Bronchial epithelial cell (primary cell): ENCODE measurements at regions not wholly inside any gene's neighbourhood (a gene's known extent, or its start where the extent isn't known, plus 50 kb on each side); places are given as distances from the start of the nearest gene placed in this dataset.

Experiments used
- DNase-seq: peaks from one replicate; pipeline ENCODE4 v3.0.0-alpha.2; 2010; ENCODE audit warnings: low read depth
- FAIRE-seq: peaks from 2 replicates; lab custom pipeline; 2011; peaks lifted over from hg19 to GRCh38; lab: Jason Lieb, UNC
- H3K27me3 ChIP-seq: 2 replicates; pipeline ENCODE4 v1.5.1; 2011; ENCODE audit warnings: low read length; ENCODE audit not compliant: control insufficient read depth, insufficient read depth
- H3K36me3 ChIP-seq: 2 replicates; pipeline ENCODE4 v1.5.1; 2011; ENCODE audit warnings: low read length; ENCODE audit not compliant: control insufficient read depth, insufficient read depth
- H3K4me3 ChIP-seq: 2 replicates; pipeline ENCODE4 v1.5.1; 2011; ENCODE audit warnings: mild to moderate bottlenecking, low read depth, low read length, control low read depth
- TF ChIP-seq, protein P1 (sequence below): IDR thresholded peaks from 2 replicates; pipeline ENCODE4 v1.5.1; 2011; ENCODE audit warnings: mild to moderate bottlenecking, moderate library complexity, low read length, control low read depth, inconsistent platforms; ENCODE audit not compliant: insufficient read depth, severe bottlenecking

DNA sequence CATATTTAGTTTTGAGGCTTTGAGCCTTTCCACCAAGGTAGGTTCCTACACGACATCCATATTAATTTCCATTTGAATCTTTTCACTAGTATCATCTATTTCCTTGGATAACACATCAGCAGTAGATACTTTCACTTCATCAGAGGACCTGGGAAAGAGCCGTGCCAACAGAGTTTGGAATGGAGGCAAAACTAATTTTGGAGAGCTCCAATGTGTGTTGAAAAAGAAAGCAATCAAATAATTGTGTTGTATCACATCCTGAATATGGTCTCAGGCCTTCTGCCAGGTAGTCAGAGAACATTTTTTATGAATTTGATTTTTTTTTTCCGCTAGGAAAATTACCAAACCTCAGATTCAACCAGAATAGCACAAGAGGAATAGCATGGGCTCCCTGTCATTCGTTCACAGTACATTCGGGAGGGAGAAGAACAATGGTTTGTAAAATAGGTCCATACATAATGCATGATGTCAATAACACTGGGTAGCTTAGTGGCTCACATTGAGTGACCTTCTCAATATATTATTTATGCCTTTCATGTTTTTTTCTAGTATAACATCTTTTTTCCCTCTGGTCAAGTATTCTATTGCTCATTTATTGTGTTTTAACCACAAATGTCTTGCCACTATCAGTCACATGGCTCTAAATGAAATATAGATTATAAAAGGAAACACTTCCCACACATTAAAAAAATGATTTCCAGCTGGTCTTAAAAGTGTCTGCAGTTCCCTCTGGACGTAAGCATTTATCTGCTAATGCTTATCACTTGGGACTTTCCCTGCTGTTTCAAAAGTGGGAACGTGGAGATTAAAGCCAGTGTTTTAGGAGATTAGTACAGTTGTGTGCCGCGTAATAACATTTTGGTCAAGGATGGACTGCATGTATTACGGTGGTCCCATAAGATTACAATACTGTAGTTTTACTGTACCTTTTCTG, 68.6 kb upstream of the RAPH1 start:
- DNase-seq (no peak), FAIRE-seq (no peak)
- Histone ChIP-seq H3K36me3 (no peaks in the 10 kb centered on the region), H3K27me3 (no peaks in the 10 kb centered on the region), H3K4me3 (no peak overlapping the region)
- TF ChIP-seq, protein P1, sequence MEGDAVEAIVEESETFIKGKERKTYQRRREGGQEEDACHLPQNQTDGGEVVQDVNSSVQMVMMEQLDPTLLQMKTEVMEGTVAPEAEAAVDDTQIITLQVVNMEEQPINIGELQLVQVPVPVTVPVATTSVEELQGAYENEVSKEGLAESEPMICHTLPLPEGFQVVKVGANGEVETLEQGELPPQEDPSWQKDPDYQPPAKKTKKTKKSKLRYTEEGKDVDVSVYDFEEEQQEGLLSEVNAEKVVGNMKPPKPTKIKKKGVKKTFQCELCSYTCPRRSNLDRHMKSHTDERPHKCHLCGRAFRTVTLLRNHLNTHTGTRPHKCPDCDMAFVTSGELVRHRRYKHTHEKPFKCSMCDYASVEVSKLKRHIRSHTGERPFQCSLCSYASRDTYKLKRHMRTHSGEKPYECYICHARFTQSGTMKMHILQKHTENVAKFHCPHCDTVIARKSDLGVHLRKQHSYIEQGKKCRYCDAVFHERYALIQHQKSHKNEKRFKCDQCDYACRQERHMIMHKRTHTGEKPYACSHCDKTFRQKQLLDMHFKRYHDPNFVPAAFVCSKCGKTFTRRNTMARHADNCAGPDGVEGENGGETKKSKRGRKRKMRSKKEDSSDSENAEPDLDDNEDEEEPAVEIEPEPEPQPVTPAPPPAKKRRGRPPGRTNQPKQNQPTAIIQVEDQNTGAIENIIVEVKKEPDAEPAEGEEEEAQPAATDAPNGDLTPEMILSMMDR, result no peak

DNA sequence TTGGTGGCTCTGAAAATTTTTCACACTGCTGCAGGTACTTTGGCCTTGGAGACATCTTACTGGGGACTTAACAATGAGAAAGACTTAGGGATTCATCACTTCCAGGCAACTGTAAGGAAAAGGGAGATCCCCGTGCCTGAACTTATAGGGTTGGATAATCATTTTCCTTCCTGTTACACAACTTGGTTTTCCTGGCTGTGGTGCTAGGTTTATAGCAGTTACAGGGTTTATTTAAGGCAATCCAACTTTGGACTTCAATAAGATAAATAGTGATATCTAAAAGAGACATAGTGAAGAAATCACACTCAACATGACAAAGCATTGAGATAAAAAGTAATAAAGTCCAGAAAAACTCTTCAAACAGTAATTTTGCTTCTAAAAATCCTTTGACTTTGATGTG, 70.2 kb upstream of the RAPH1 start:
- no peaks in the 10 kb centered on the region for H3K36me3 ChIP-seq
- FAIRE-seq (no peak), DNase-seq (peak; percentile 14)

DNA sequence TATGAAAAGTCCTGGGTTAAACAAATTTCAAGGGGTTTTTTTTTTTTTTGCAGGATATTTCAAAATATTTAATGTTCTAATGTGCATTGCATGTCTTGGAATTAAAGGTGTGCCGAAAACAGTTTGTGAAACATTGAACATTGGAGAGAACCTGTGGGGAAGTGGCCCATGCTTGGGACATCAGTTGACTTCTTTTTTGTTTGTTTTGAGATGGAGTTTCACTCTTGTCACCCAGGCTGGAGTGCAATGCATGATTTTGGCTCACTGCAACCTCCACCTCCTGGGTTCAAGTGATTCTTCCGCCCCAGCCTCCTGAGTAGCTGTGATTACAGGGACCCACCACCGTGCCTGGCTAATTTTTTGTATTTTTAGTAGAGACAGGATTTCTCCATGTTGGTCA, 71.0 kb upstream of the RAPH1 start:
- H3K27me3 ChIP-seq, result no peaks in the 10 kb centered on the region
- TF ChIP-seq, protein P1, result no peak
- H3K36me3 ChIP-seq, result no peaks in the 10 kb centered on the region
- FAIRE-seq (no peak), DNase-seq (no peak)
- no peak overlapping the region for H3K4me3 ChIP-seq

More for the DNA sequence above, 70.2 kb upstream of the RAPH1 start:
- H3K27me3 ChIP-seq, result no peaks in the 10 kb centered on the region
- H3K4me3 ChIP-seq, result no peak overlapping the region
- TF ChIP-seq, protein P1, result no peak

DNA sequence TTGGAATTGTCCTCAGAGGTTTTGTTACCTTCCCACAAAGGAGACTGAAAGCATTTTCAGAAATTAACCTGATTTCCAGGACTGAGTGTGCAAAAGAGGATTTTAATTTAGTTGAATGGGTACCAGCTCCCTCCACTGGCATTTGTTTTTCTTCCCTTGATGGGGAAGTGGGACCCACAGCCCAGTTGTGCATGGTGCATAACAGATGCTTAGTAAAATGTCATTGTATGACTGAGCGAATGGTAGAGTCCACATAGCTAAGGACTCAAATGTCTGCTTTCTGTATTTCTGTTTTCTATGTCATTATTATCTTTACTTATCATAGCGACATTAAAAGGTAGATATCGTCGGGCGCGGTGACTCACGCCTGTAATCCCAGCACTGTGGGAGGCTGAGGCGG, 75.5 kb upstream of the RAPH1 start:
- DNase-seq, result no peak
- H3K36me3 ChIP-seq, result no peaks in the 10 kb centered on the region
- H3K27me3 ChIP-seq, result no peaks in the 10 kb centered on the region
- TF ChIP-seq, protein P1, result no peak
- H3K4me3 ChIP-seq, result no peak overlapping the region
- FAIRE-seq, result no peak

DNA sequence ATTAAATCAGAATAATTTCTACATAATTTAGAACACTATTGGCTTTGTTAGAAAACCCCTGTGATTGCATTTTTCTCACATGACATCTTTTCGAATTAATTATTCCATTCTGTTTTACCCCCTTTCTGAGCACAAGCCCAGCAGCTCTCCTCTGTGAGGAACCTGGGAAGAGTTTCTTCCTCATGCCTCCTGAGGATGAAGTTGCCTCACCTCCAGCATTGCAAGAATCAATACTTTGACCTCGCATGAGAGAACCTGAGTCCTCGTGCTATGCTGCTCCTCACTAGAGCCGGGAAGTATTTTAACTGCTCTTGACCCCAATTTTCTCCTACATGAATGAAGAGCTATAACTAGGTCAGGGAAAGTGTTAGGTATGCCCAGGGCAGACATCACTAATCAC, 77.1 kb upstream of the RAPH1 start:
- FAIRE-seq (no peak), DNase-seq (no peak)
- no peaks in the 10 kb centered on the region for H3K27me3 ChIP-seq
- TF ChIP-seq, protein P1, result no peak
- H3K4me3 ChIP-seq, result no peak overlapping the region
- no peaks in the 10 kb centered on the region for H3K36me3 ChIP-seq
